Hepatocyte (in vitro differentiated cells): ENCODE measurements at regions not wholly inside any gene's neighbourhood (a gene's known extent, or its start where the extent isn't known, plus 50 kb on each side); places are given as distances from the start of the nearest gene placed in this dataset.
A peak's percentile ranks its signal among the peaks of the same experiment; 100 is the strongest.

ENCODE experiments used
- DNase-seq: peaks from one replicate; pipeline ENCODE4 v3.0.0-alpha.2; 2016; ENCODE audit warnings: low spot score
- H2AFZ ChIP-seq: fragments of 200-600 bp; sonication (generic); 2 replicates; pipeline ENCODE4 v1.6.0; 2016; ENCODE audit warnings: antibody characterized with exemption, mild to moderate bottlenecking
- H3K27ac ChIP-seq: fragments of 200-600 bp; sonication (generic); 2 replicates; pipeline ENCODE4 v1.5.1; 2016; ENCODE audit warnings: mild to moderate bottlenecking
- H3K27me3 ChIP-seq: fragments of 200-600 bp; sonication (generic); 2 replicates; pipeline ENCODE4 v1.6.1; 2016
- H3K36me3 ChIP-seq: fragments of 200-600 bp; sonication (generic); replicated peaks from 2 replicates; pipeline ENCODE4 v1.5.1; 2016; ENCODE audit warnings: low read depth; ENCODE audit not compliant: insufficient read depth
- H3K4me1 ChIP-seq: fragments of 200-600 bp; sonication (generic); 2 replicates; pipeline ENCODE4 v1.5.1; 2016; ENCODE audit warnings: mild to moderate bottlenecking, moderate library complexity; ENCODE audit not compliant: insufficient read depth
- H3K4me2 ChIP-seq: fragments of 200-600 bp; sonication (generic); 2 replicates; pipeline ENCODE4 v1.6.0; 2016
- H3K4me3 ChIP-seq: fragments of 200-600 bp; sonication (generic); 2 replicates; pipeline ENCODE4 v1.5.1; 2016; ENCODE audit warnings: mild to moderate bottlenecking
- H3K79me2 ChIP-seq: fragments of 200-600 bp; sonication (generic); 2 replicates; pipeline ENCODE4 v1.6.0; 2017; ENCODE audit warnings: mild to moderate bottlenecking
- H3K9me2 ChIP-seq: fragments of 200-600 bp; sonication (generic); replicated peaks from 2 replicates; pipeline ENCODE4 v1.6.0; 2017; ENCODE audit warnings: mild to moderate bottlenecking; ENCODE audit not compliant: insufficient read depth
- H3K9me3 ChIP-seq: fragments of 200-600 bp; sonication (generic); 2 replicates; pipeline ENCODE4 v1.5.1; 2016; ENCODE audit warnings: low read depth, mild to moderate bottlenecking
- H4K20me1 ChIP-seq: fragments of 200-600 bp; sonication (generic); 2 replicates; pipeline ENCODE4 v1.6.0; 2016; ENCODE audit warnings: mild to moderate bottlenecking; ENCODE audit not compliant: insufficient read depth, poor library complexity, severe bottlenecking
- EZH2 ChIP-seq: fragments of 200-600 bp; sonication (generic); IDR thresholded peaks from 2 replicates; pipeline ENCODE4 v1.6.1; 2016; ENCODE audit warnings: antibody characterized with exemption, mild to moderate bottlenecking, borderline replicate concordance
- EZH2phosphoT487 ChIP-seq: fragments of 200-600 bp; sonication (generic); IDR thresholded peaks from one replicate; pipeline ENCODE4 v1.6.1; 2018; ENCODE audit warnings: antibody characterized with exemption, mild to moderate bottlenecking, low read depth, moderate library complexity; ENCODE audit not compliant: unreplicated experiment, severe bottlenecking
- WGBS: methylation state at CpG from one replicate; pipeline ENCODE4 v1.1.6; 2016; ENCODE audit warnings: low lambda C conversion rate; ENCODE audit errors: missing lambda C conversion rate; 5-methylcytosine and 5-hydroxymethylcytosine counted together
- TF ChIP-seq, protein P1 (sequence below): fragments of 200-600 bp; sonication (generic); IDR thresholded peaks from 2 replicates; pipeline ENCODE4 v1.5.1; 2016; ENCODE audit warnings: antibody characterized with exemption, mild to moderate bottlenecking; ENCODE audit not compliant: poor library complexity

DNA sequence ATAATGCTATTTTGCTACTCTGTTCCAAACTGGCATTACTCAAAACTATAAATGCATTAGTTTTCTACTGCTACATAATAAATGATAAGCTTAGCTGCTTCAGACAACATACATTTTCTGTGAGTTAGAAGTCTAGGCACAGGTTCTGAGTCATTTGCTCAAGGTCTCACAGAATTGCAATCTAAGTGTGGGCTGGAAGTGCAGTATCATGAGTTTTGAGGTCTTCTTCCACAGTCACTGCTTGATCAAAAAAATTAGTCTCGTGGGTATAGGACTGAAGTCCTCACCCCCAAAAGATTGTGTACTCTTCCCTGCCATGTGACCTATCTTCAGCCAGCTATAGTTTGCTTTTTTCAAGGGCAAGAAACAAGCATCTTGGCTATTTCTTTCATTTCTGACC, 676.9 kb downstream of the ADCYAP1 start:
- no peaks in the 10 kb centered on the region for H3K36me3 ChIP-seq
- no peak overlapping the region for H3K27ac ChIP-seq
- 52% methylated on average over 1 of the region's 1 CpG for WGBS
- no peak overlapping the region for H3K4me2 ChIP-seq
- no peaks in the 10 kb centered on the region for H4K20me1 ChIP-seq
- peaks cover 3% of the 10 kb centered on the region for H3K27me3 ChIP-seq
- peaks cover 5% of the 10 kb centered on the region for H3K4me1 ChIP-seq
- no peak for DNase-seq
- no peaks in the 10 kb centered on the region for H3K9me3 ChIP-seq
- H3K4me3 ChIP-seq: no peak overlapping the region
- H3K79me2 ChIP-seq: no peaks in the 10 kb centered on the region
- H2AFZ ChIP-seq: no peak overlapping the region
- TF ChIP-seq, protein P1, sequence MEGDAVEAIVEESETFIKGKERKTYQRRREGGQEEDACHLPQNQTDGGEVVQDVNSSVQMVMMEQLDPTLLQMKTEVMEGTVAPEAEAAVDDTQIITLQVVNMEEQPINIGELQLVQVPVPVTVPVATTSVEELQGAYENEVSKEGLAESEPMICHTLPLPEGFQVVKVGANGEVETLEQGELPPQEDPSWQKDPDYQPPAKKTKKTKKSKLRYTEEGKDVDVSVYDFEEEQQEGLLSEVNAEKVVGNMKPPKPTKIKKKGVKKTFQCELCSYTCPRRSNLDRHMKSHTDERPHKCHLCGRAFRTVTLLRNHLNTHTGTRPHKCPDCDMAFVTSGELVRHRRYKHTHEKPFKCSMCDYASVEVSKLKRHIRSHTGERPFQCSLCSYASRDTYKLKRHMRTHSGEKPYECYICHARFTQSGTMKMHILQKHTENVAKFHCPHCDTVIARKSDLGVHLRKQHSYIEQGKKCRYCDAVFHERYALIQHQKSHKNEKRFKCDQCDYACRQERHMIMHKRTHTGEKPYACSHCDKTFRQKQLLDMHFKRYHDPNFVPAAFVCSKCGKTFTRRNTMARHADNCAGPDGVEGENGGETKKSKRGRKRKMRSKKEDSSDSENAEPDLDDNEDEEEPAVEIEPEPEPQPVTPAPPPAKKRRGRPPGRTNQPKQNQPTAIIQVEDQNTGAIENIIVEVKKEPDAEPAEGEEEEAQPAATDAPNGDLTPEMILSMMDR: no peak
- TF ChIP-seq EZH2phosphoT487 (no peak), EZH2 (no peak)
- no peaks in the 10 kb centered on the region for H3K9me2 ChIP-seq

GRCh38 chr18:1585881-1586488, 681.3 kb downstream of the ADCYAP1 start:
- Histone ChIP-seq H3K4me1 (no peaks in the 10 kb centered on the region), H3K36me3 (no peaks in the 10 kb centered on the region), H3K9me3 (no peaks in the 10 kb centered on the region), H3K9me2 (no peaks in the 10 kb centered on the region), H3K4me3 (no peak overlapping the region), H3K79me2 (no peaks in the 10 kb centered on the region), H4K20me1 (no peaks in the 10 kb centered on the region), H2AFZ (no peak overlapping the region), H3K4me2 (peak overlapping the region; percentile 26), H3K27me3 (peaks cover 3% of the 10 kb centered on the region), H3K27ac (no peak overlapping the region)
- DNase-seq: peak; percentile 28
- TF ChIP-seq, protein P1: peak; percentile 65
- TF ChIP-seq EZH2phosphoT487: no peak
- 6% methylated on average over 7 of the region's 7 CpGs for WGBS

GRCh38 chr18:1593091-1593490, 688.4 kb downstream of the ADCYAP1 start:
- no peak overlapping the region for H3K4me2 ChIP-seq
- TF ChIP-seq, protein P1: no peak
- no peak for TF ChIP-seq EZH2
- no peak for TF ChIP-seq EZH2phosphoT487
- H3K27me3 ChIP-seq: no peaks in the 10 kb centered on the region
- H3K9me3 ChIP-seq: no peaks in the 10 kb centered on the region
- no peaks in the 10 kb centered on the region for H4K20me1 ChIP-seq
- no peaks in the 10 kb centered on the region for H3K79me2 ChIP-seq
- WGBS: 85% methylated on average over 3 of the region's 3 CpGs
- H3K4me1 ChIP-seq: no peaks in the 10 kb centered on the region
- no peak overlapping the region for H3K4me3 ChIP-seq
- no peak overlapping the region for H2AFZ ChIP-seq
- no peaks in the 10 kb centered on the region for H3K36me3 ChIP-seq
- H3K9me2 ChIP-seq: no peaks in the 10 kb centered on the region
- H3K27ac ChIP-seq: no peak overlapping the region
- no peak for DNase-seq
